Keratinocyte (primary cell): ENCODE measurements at regions not wholly inside any gene's neighbourhood (a gene's known extent, or its start where the extent isn't known, plus 50 kb on each side); places are given as distances from the start of the nearest gene placed in this dataset.

Experiments
- DNase-seq: peaks from one replicate; pipeline ENCODE4 v3.0.0-alpha.2; 2011; ENCODE audit warnings: low read depth, missing footprints, low spot score
- FAIRE-seq: peaks from 2 replicates; lab custom pipeline; 2011; peaks lifted over from hg19 to GRCh38; lab: Jason Lieb, UNC
- H2AFZ ChIP-seq: 2 replicates; pipeline ENCODE4 v1.6.0; 2012; ENCODE audit warnings: low read length, control low read depth, inconsistent platforms; ENCODE audit not compliant: control insufficient read depth
- H3K27ac ChIP-seq: 2 replicates; pipeline ENCODE4 v1.5.1; 2011; ENCODE audit warnings: low read length; ENCODE audit not compliant: control insufficient read depth, insufficient read depth
- H3K27me3 ChIP-seq: 3 replicates; pipeline ENCODE4 v1.6.0; 2011; ENCODE audit warnings: low read length; ENCODE audit not compliant: control insufficient read depth, insufficient read depth; ENCODE audit errors: extremely low read depth
- H3K36me3 ChIP-seq, 2 experiments: 2 replicates in 1 of 2; 3 replicates in 1 of 2; pipeline ENCODE4 v1.5.1; 2011; ENCODE audit warnings: low read length in 2 of 2, mild to moderate bottlenecking in 1 of 2; ENCODE audit not compliant: control insufficient read depth in 2 of 2, insufficient read depth in 2 of 2; ENCODE audit errors: extremely low read depth in 1 of 2
- H3K4me1 ChIP-seq: 3 replicates; pipeline ENCODE4 v1.5.1; 2011; ENCODE audit warnings: low read length; ENCODE audit not compliant: control insufficient read depth, insufficient read depth; ENCODE audit errors: extremely low read depth
- H3K4me2 ChIP-seq: 3 replicates; pipeline ENCODE4 v1.6.0; 2011; ENCODE audit warnings: low read depth, low read length; ENCODE audit not compliant: control insufficient read depth, insufficient read depth; ENCODE audit errors: extremely low read depth
- H3K4me3 ChIP-seq, 3 experiments: fragments of 200-600 bp in 1 of 3; sonication (generic) in 1 of 3; 2 replicates in 2 of 3; 3 replicates in 1 of 3; pipeline ENCODE4 v1.5.1; 2011 to 2016; ENCODE audit warnings: low read length in 3 of 3, mild to moderate bottlenecking in 3 of 3, control low read depth in 2 of 3, inconsistent platforms in 1 of 3, low read depth in 1 of 3, mixed read lengths in 1 of 3, mixed run types in 1 of 3, moderate library complexity in 1 of 3; ENCODE audit not compliant: control insufficient read depth in 2 of 3, insufficient read depth in 2 of 3; ENCODE audit errors: extremely low read depth in 1 of 3
- H3K79me2 ChIP-seq: 2 replicates; pipeline ENCODE4 v1.6.0; 2012; ENCODE audit warnings: low read length; ENCODE audit not compliant: control insufficient read depth, insufficient read depth
- H3K9ac ChIP-seq: 3 replicates; pipeline ENCODE4 v1.6.0; 2011; ENCODE audit warnings: low read length; ENCODE audit not compliant: control insufficient read depth, insufficient read depth; ENCODE audit errors: extremely low read depth
- H3K9me1 ChIP-seq: 3 replicates; pipeline ENCODE4 v1.6.0; 2011; ENCODE audit warnings: low read length; ENCODE audit not compliant: control insufficient read depth, insufficient read depth; ENCODE audit errors: extremely low read depth
- H3K9me3 ChIP-seq: 2 replicates; pipeline ENCODE4 v1.5.1; 2012; ENCODE audit warnings: low read depth, low read length; ENCODE audit not compliant: control insufficient read depth
- H4K20me1 ChIP-seq: 3 replicates; pipeline ENCODE4 v1.6.0; 2011; ENCODE audit warnings: low read length; ENCODE audit not compliant: control insufficient read depth, insufficient read depth; ENCODE audit errors: extremely low read depth
- CTCF ChIP-seq, 3 experiments: IDR thresholded peaks in 1 of 3; conservative IDR thresholded peaks in 1 of 3; optimal IDR thresholded peaks in 1 of 3; 2 replicates in 2 of 3; 3 replicates in 1 of 3; pipeline versions ENCODE3 to v1.5.1; 2011; ENCODE audit warnings: low read length in 3 of 3, mild to moderate bottlenecking in 3 of 3, moderate library complexity in 2 of 3, control low read depth in 1 of 3, inconsistent platforms in 1 of 3; ENCODE audit not compliant: insufficient read depth in 2 of 3; ENCODE audit errors: extremely low read depth in 1 of 3
- EZH2 ChIP-seq: IDR thresholded peaks from one replicate; pipeline ENCODE4 v1.6.1; 2012; ENCODE audit warnings: inconsistent platforms, mild to moderate bottlenecking, low read length, moderate library complexity
- dilution Hi-C: fragments of 300-500 bp; cut with MboI; formaldehyde crosslinking; loops from one replicate; pipeline ENCODE4 v1.7.0; 2020; ENCODE audit warnings: low sequenced_read_pairs; ENCODE audit not compliant: extremely low pct_ligation_motif_present

- TF ChIP-seq CTCF (optimal IDR thresholded peaks at IDR 0.05 in 1 of 3, IDR thresholded peaks at IDR 0.05 in 1 of 3, conservative IDR thresholded peaks at IDR 0.05 in 1 of 3; ENCODE audit: extremely low read depth in 1 of 3, insufficient read depth in 2 of 3, low read length in 3 of 3) (no peak), EZH2 (no peak)
- no peak overlapping the region for H3K4me3 ChIP-seq
- H3K27ac ChIP-seq = no peak overlapping the region
- peaks cover 7% of the 10 kb centered on the region for H3K27me3 ChIP-seq
- H3K4me2 ChIP-seq = no peak overlapping the region
- H4K20me1 ChIP-seq = no peaks in the 10 kb centered on the region
- dilution Hi-C loops = no loop called here
- no peaks in the 10 kb centered on the region for H3K36me3 ChIP-seq
- H3K9ac ChIP-seq = no peak overlapping the region
- no peak overlapping the region for H2AFZ ChIP-seq
- H3K79me2 ChIP-seq = no peaks in the 10 kb centered on the region
- H3K9me1 ChIP-seq = no peaks in the 10 kb centered on the region
- FAIRE-seq (no peak), DNase-seq (no peak)
- no peaks in the 10 kb centered on the region for H3K4me1 ChIP-seq
- H3K9me3 ChIP-seq = no peaks in the 10 kb centered on the region
These were observed 166.6 kb downstream of the MAFB start for GRCh38 chr20:40522405-40522804.

DNA sequence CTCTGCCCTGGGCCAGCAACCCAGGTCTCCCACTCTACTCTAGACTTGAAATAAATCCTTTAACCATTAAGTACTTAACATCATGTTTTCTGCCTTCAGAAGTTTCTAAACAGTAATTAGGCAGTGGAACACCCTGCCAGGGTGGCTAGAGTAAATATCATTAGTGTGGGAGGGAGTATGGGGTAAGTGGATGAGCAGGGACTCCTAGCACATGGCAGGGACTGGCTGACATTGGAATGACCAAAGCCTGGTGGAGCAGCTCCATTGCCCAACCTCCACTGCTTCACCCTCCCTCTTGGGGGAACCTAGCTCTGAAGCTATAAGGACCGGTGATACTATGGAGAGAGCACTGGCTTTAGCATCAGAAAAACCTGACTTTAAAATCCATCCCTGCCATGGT, 167.1 kb downstream of the MAFB start:
- FAIRE-seq = no peak
- dilution Hi-C loops = no loop called here
- no peaks in the 10 kb centered on the region for H3K9me3 ChIP-seq

More for the DNA sequence above, 167.1 kb downstream of the MAFB start:
- TF ChIP-seq EZH2 = no peak
- no peak for TF ChIP-seq CTCF (optimal IDR thresholded peaks at IDR 0.05 in 1 of 3, IDR thresholded peaks at IDR 0.05 in 1 of 3, conservative IDR thresholded peaks at IDR 0.05 in 1 of 3; ENCODE audit: extremely low read depth in 1 of 3, insufficient read depth in 2 of 3, low read length in 3 of 3)
- no peaks in the 10 kb centered on the region for H4K20me1 ChIP-seq
- peaks cover 7% of the 10 kb centered on the region for H3K27me3 ChIP-seq
- no peak overlapping the region for H2AFZ ChIP-seq
- H3K9me1 ChIP-seq = no peaks in the 10 kb centered on the region
- H3K4me2 ChIP-seq = no peak overlapping the region
- DNase-seq = no peak
- no peak overlapping the region for H3K4me3 ChIP-seq
- H3K36me3 ChIP-seq = no peaks in the 10 kb centered on the region
- H3K4me1 ChIP-seq = no peaks in the 10 kb centered on the region
- H3K27ac ChIP-seq = no peak overlapping the region
- no peak overlapping the region for H3K9ac ChIP-seq
- H3K79me2 ChIP-seq = no peaks in the 10 kb centered on the region
